Natural killer cell (primary cell): ENCODE measurements at regions not wholly inside any gene's neighbourhood (a gene's known extent, or its start where the extent isn't known, plus 50 kb on each side); places are given as distances from the start of the nearest gene placed in this dataset.

Experiments
- ATAC-seq, 3 donors: fragments of 150-1000 bp in 2 of 3; fragments of 200-7000 bp in 1 of 3; cut with Tn5 transposase; 1 replicate in 1 of 3; 2 replicates in 2 of 3; pipeline ENCODE4 v1.10.0; 2021; ENCODE audit warnings: mild to moderate bottlenecking in 2 of 3, moderate library complexity in 2 of 3
- DNase-seq, 2 donors: peaks; one replicate each; pipeline versions ENCODE4 v3.0.0 to v3.0.0-alpha.2; 2013 to 2021; ENCODE audit warnings: mixed read lengths in 1 of 2
- H3K27ac ChIP-seq: one replicate; pipeline ENCODE4 v1.5.1; 2013; ENCODE audit warnings: mild to moderate bottlenecking, low read length
- H3K27me3 ChIP-seq: one replicate; pipeline ENCODE4 v1.6.1; 2013; ENCODE audit warnings: low read length; ENCODE audit not compliant: control insufficient read depth, insufficient read depth
- H3K36me3 ChIP-seq: one replicate; pipeline ENCODE4 v1.6.1; 2013; ENCODE audit warnings: low read length; ENCODE audit not compliant: control insufficient read depth, insufficient read depth
- H3K4me1 ChIP-seq: one replicate; pipeline ENCODE4 v1.6.1; 2013; ENCODE audit warnings: low read length; ENCODE audit not compliant: control insufficient read depth, insufficient read depth
- H3K4me3 ChIP-seq: one replicate; pipeline ENCODE4 v1.5.1; 2013; ENCODE audit warnings: low read length
- H3K9me3 ChIP-seq: one replicate; pipeline ENCODE4 v1.6.1; 2013; ENCODE audit warnings: low read length; ENCODE audit not compliant: control insufficient read depth, insufficient read depth
- H3K27ac Mint-ChIP-seq, 2 donors: one replicate each; pipeline ENCODE4 v1.8.0; 2022; ENCODE audit warnings: mild to moderate bottlenecking in 2 of 2, mixed read lengths in 2 of 2, moderate library complexity in 1 of 2
- H3K27me3 Mint-ChIP-seq, 2 donors: one replicate each; pipeline ENCODE4 v1.8.0; 2022; ENCODE audit warnings: low read depth in 2 of 2, mixed read lengths in 2 of 2
- H3K36me3 Mint-ChIP-seq: one replicate; pipeline ENCODE4 v1.8.0; 2022; ENCODE audit warnings: mixed read lengths
- H3K4me1 Mint-ChIP-seq, 2 donors: one replicate each; pipeline ENCODE4 v1.8.0; 2022; ENCODE audit warnings: mixed read lengths in 2 of 2
- H3K4me3 Mint-ChIP-seq: one replicate; pipeline ENCODE4 v1.8.0; 2022; ENCODE audit warnings: mild to moderate bottlenecking, moderate library complexity, mixed read lengths
- H3K9me3 Mint-ChIP-seq, 2 donors: one replicate each; pipeline ENCODE4 v1.8.0; 2022; ENCODE audit warnings: mixed read lengths in 2 of 2
- WGBS: methylation state at CpG from one replicate; pipeline ENCODE4 v1.1.7; 2013; ENCODE audit warnings: missing lambda C conversion rate; ENCODE audit not compliant: insufficient coverage; 5-methylcytosine and 5-hydroxymethylcytosine counted together
- intact Hi-C: fragments of 100-400 bp; cut with micrococcal nuclease; formaldehyde crosslinking; loops from one replicate; pipeline ENCODE4 v1.14.2; 2022
- TF ChIP-seq, protein P1 (sequence below): fragments of 200-600 bp; IDR thresholded peaks from one replicate; pipeline ENCODE4 v1.8.0; 2022; ENCODE audit warnings: antibody characterized with exemption

DNA sequence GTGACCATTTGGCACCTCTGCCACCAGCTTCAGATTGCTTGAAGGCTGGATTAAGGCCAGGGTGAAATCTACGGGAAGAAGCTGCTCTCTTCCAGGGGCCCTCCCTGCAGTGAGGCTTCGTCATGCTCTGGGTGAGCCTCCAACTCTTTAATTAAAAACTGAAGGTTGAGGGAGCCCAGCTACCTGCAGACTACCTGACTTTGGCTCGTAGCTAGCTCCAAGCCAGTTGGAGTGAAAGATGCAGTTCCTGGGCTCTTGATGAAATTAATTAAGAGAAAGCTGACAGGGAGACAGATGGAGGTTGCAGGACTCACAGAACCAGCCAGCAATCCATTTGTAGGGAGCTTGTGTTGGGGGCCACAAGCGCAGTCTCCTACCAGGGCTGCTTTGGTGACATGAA is 168.5 kb upstream of the SFSWAP start:
- no peak for ATAC-seq
- WGBS, result 86% methylated on average over 4 of the region's 4 CpGs
- peaks cover 0 to 3% of the 10 kb centered on the region in 2 donors for H3K27me3 Mint-ChIP-seq
- no peaks in the 10 kb centered on the region for H3K4me1 ChIP-seq
- TF ChIP-seq, protein P1, sequence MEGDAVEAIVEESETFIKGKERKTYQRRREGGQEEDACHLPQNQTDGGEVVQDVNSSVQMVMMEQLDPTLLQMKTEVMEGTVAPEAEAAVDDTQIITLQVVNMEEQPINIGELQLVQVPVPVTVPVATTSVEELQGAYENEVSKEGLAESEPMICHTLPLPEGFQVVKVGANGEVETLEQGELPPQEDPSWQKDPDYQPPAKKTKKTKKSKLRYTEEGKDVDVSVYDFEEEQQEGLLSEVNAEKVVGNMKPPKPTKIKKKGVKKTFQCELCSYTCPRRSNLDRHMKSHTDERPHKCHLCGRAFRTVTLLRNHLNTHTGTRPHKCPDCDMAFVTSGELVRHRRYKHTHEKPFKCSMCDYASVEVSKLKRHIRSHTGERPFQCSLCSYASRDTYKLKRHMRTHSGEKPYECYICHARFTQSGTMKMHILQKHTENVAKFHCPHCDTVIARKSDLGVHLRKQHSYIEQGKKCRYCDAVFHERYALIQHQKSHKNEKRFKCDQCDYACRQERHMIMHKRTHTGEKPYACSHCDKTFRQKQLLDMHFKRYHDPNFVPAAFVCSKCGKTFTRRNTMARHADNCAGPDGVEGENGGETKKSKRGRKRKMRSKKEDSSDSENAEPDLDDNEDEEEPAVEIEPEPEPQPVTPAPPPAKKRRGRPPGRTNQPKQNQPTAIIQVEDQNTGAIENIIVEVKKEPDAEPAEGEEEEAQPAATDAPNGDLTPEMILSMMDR, result no peak
- no peak for DNase-seq
- H3K27me3 ChIP-seq, result no peaks in the 10 kb centered on the region
- no peaks in the 10 kb centered on the region for H3K9me3 ChIP-seq
- no peaks in the 10 kb centered on the region for H3K36me3 ChIP-seq
- H3K4me3 Mint-ChIP-seq, result no peak overlapping the region
- no peaks in the 10 kb centered on the region for H3K4me1 Mint-ChIP-seq
- H3K27ac Mint-ChIP-seq, result no peak overlapping the region
- intact Hi-C loops, result no loop called here
- no peaks in the 10 kb centered on the region for H3K9me3 Mint-ChIP-seq
- no peak overlapping the region for H3K4me3 ChIP-seq
- no peak overlapping the region for H3K27ac ChIP-seq
- H3K36me3 Mint-ChIP-seq, result no peaks in the 10 kb centered on the region

DNA sequence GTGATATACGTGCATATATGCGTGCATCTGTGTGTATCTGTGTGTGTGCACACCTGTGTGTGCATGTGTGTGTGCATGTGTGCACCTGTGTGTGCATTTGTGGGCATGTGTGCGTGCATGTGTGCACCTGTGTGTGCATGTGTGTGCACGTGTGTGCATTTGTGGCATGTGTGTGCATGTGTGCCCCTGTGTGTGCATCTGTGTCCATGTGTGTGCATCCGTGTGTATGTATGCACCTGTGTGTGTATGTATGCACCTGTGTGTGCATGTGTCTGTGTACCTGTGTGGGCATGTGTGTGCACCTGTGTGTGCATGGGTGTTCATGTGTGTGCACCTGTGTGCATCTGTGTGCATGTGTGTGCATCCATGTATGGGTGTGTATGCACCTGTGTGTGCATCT is 167.8 kb upstream of the SFSWAP start:
- 92% methylated on average over 5 of the region's 5 CpGs for WGBS
- Histone ChIP-seq H3K9me3 (no peaks in the 10 kb centered on the region), H3K36me3 (no peaks in the 10 kb centered on the region), H3K27ac (no peak overlapping the region), H3K27me3 (no peaks in the 10 kb centered on the region), H3K4me1 (no peaks in the 10 kb centered on the region), H3K4me3 (no peak overlapping the region)
- Mint-ChIP-seq H3K9me3 (no peaks in the 10 kb centered on the region), H3K4me1 (no peaks in the 10 kb centered on the region), H3K4me3 (no peak overlapping the region), H3K27me3 (peaks cover 0 to 3% of the 10 kb centered on the region in 2 donors), H3K27ac (no peak overlapping the region), H3K36me3 (no peaks in the 10 kb centered on the region)
- TF ChIP-seq, protein P1, result no peak
- no peak for DNase-seq
- intact Hi-C loops, result no loop called here
- ATAC-seq, result no peak

DNA sequence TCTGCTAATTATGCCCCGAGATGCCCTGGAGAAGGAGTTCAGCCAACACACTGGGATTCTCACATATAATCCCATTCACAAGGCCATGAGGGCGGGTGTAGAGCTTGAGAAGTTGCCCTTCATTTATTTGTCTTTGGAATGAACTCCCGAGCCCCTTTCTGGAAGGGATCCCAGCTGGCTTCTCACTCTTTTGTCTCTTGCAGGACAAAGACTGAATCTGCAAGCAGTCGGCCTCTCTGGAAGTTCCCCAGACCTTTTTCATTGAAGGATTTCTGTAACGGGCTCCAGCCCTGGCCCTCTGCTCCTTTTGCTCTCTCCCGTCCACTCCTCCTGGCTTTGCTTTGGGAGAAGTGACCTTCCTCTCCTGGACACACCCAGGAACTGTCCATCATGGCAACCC is 163.3 kb upstream of the SFSWAP start:
- intact Hi-C loops, result no loop called here

DNA sequence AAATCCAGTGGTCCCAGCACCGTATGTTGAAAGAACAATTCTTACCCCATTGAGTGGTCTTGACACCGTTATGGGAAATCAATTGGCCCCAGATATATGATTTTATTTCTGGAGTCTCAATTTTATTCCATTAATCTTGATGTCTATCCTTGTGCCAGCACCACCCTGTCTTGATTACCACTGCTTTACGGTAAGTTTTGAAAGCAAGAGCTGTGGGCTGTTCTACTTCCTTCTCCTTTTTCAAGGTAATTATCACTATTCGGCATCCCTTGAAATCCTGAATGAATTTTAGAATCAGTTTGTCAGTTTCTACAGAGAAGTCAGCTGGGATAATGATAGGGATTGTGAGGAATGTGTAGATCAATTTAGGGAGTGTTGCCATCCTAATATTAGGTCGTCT is 160.8 kb upstream of the SFSWAP start:
- WGBS, result 32% methylated on average over 3 of the region's 5 CpGs
- Histone ChIP-seq H3K4me1 (no peaks in the 10 kb centered on the region), H3K4me3 (no peak overlapping the region), H3K27ac (no peak overlapping the region), H3K9me3 (no peaks in the 10 kb centered on the region), H3K36me3 (no peaks in the 10 kb centered on the region), H3K27me3 (no peaks in the 10 kb centered on the region)
- TF ChIP-seq, protein P1, result no peak
- H3K4me1 Mint-ChIP-seq, result no peaks in the 10 kb centered on the region
- H3K4me3 Mint-ChIP-seq, result no peak overlapping the region
- no peak for ATAC-seq
- DNase-seq, result no peak
- intact Hi-C loops, result no loop called here
- no peaks in the 10 kb centered on the region for H3K36me3 Mint-ChIP-seq
- H3K27ac Mint-ChIP-seq, result no peak overlapping the region
- H3K9me3 Mint-ChIP-seq, result no peaks in the 10 kb centered on the region
- peaks cover 8 to 10% of the 10 kb centered on the region in 2 donors for H3K27me3 Mint-ChIP-seq

More for the DNA sequence above, 163.3 kb upstream of the SFSWAP start:
- Histone ChIP-seq H3K36me3 (no peaks in the 10 kb centered on the region), H3K4me1 (no peaks in the 10 kb centered on the region), H3K27me3 (no peaks in the 10 kb centered on the region), H3K4me3 (no peak overlapping the region), H3K27ac (no peak overlapping the region), H3K9me3 (no peaks in the 10 kb centered on the region)
- TF ChIP-seq, protein P1, result no peak
- DNase-seq, result no peak
- H3K27ac Mint-ChIP-seq, result no peak overlapping the region
- peaks cover 8 to 10% of the 10 kb centered on the region in 2 donors for H3K27me3 Mint-ChIP-seq
- H3K4me1 Mint-ChIP-seq, result no peaks in the 10 kb centered on the region
- no peaks in the 10 kb centered on the region for H3K36me3 Mint-ChIP-seq
- no peaks in the 10 kb centered on the region for H3K9me3 Mint-ChIP-seq
- no peak for ATAC-seq
- 89% methylated on average over 6 of the region's 6 CpGs for WGBS
- no peak overlapping the region for H3K4me3 Mint-ChIP-seq
